CD14-positive monocyte (primary cell): ENCODE measurements at regions not wholly inside any gene's neighbourhood (a gene's known extent, or its start where the extent isn't known, plus 50 kb on each side); places are given as distances from the start of the nearest gene placed in this dataset.
A peak's percentile ranks its signal among the peaks of the same experiment; 100 is the strongest.

Experiments used
- DNase-seq, 3 donors: peaks; one replicate each; pipeline ENCODE4 v3.0.0-alpha.2; 2011 to 2022
- H2AFZ ChIP-seq: 2 replicates; pipeline ENCODE4 v1.6.0; 2012; ENCODE audit warnings: mild to moderate bottlenecking, low read depth, low read length, inconsistent platforms; ENCODE audit not compliant: insufficient read depth, poor library complexity, severe bottlenecking
- H3K27ac ChIP-seq, 2 donors: 1 replicate in 1 of 2; 2 replicates in 1 of 2; pipeline ENCODE4 v1.5.1; 2012 to 2013; ENCODE audit warnings: low read length in 2 of 2, control low read depth in 1 of 2, inconsistent platforms in 1 of 2, low read depth in 1 of 2, mild to moderate bottlenecking in 1 of 2
- H3K27me3 ChIP-seq, 2 donors: one replicate each; pipeline versions ENCODE4 v1.6.0 to v1.6.1; 2011 to 2013; ENCODE audit warnings: low read length in 2 of 2; ENCODE audit not compliant: control insufficient read depth in 2 of 2, insufficient read depth in 2 of 2
- H3K36me3 ChIP-seq, 2 donors: replicated peaks in 1 of 2; 1 replicate in 1 of 2; 2 replicates in 1 of 2; pipeline versions ENCODE4 v1.5.1 to v1.6.1; 2012 to 2013; ENCODE audit warnings: low read length in 2 of 2, control low read depth in 1 of 2, inconsistent platforms in 1 of 2, mild to moderate bottlenecking in 1 of 2; ENCODE audit not compliant: insufficient read depth in 2 of 2, control insufficient read depth in 1 of 2
- H3K4me1 ChIP-seq, 2 donors: 1 replicate in 1 of 2; 2 replicates in 1 of 2; pipeline versions ENCODE4 v1.5.1 to v1.6.1; 2012 to 2013; ENCODE audit warnings: low read length in 2 of 2, control low read depth in 1 of 2, inconsistent platforms in 1 of 2, mild to moderate bottlenecking in 1 of 2, moderate library complexity in 1 of 2; ENCODE audit not compliant: insufficient read depth in 2 of 2, control insufficient read depth in 1 of 2
- H3K4me2 ChIP-seq: replicated peaks from 2 replicates; pipeline ENCODE3; 2012; ENCODE audit warnings: low read length, moderate library complexity, mild to moderate bottlenecking; ENCODE audit not compliant: poor library complexity, severe bottlenecking; ENCODE audit errors: extremely low read depth
- H3K4me3 ChIP-seq, 3 experiments: fragments of 200-600 bp in 1 of 3; sonication (generic) in 1 of 3; replicated peaks in 1 of 3; 1 replicate in 2 of 3; 2 replicates in 1 of 3; pipeline ENCODE4 v1.5.1; 2011 to 2013; ENCODE audit warnings: low read length in 3 of 3, mild to moderate bottlenecking in 3 of 3, control low read depth in 2 of 3, low read depth in 2 of 3, inconsistent platforms in 1 of 3, moderate library complexity in 1 of 3
- H3K79me2 ChIP-seq: 2 replicates; pipeline ENCODE4 v1.6.0; 2012; ENCODE audit warnings: mild to moderate bottlenecking, control low read depth, inconsistent platforms, low read length, moderate library complexity; ENCODE audit not compliant: insufficient read depth
- H3K9ac ChIP-seq: 2 replicates; pipeline ENCODE4 v1.6.0; 2017; ENCODE audit warnings: low read length, mild to moderate bottlenecking; ENCODE audit not compliant: insufficient read depth, poor library complexity, severe bottlenecking
- H3K9me3 ChIP-seq, 2 donors: replicated peaks in 1 of 2; 1 replicate in 1 of 2; 2 replicates in 1 of 2; pipeline versions ENCODE4 v1.5.1 to v1.6.1; 2012 to 2013; ENCODE audit warnings: low read length in 2 of 2, control low read depth in 1 of 2; ENCODE audit not compliant: control insufficient read depth in 1 of 2, insufficient read depth in 1 of 2
- H4K20me1 ChIP-seq: 2 replicates; pipeline ENCODE4 v1.6.0; 2012; ENCODE audit warnings: mild to moderate bottlenecking, low read length, control low read depth, moderate library complexity; ENCODE audit not compliant: insufficient read depth
- H3K27ac Mint-ChIP-seq, 7 donors: one replicate each; pipeline ENCODE4 v1.8.0; 2020; ENCODE audit warnings: mild to moderate bottlenecking in 7 of 7, mixed read lengths in 7 of 7, moderate library complexity in 6 of 7, inconsistent platforms in 2 of 7
- H3K27me3 Mint-ChIP-seq, 3 donors: one replicate each; pipeline ENCODE4 v1.8.0; 2021 to 2022; ENCODE audit warnings: low read depth in 3 of 3, mild to moderate bottlenecking in 3 of 3, mixed read lengths in 3 of 3, moderate library complexity in 3 of 3, inconsistent platforms in 1 of 3
- H3K36me3 Mint-ChIP-seq, 2 donors: one replicate each; pipeline ENCODE4 v1.8.0; 2020; ENCODE audit warnings: mixed read lengths in 2 of 2, inconsistent platforms in 1 of 2, mild to moderate bottlenecking in 1 of 2
- H3K4me1 Mint-ChIP-seq: one replicate; pipeline ENCODE4 v1.8.0; 2020; ENCODE audit warnings: mild to moderate bottlenecking, mixed read lengths
- H3K4me3 Mint-ChIP-seq, 2 donors: one replicate each; pipeline ENCODE4 v1.8.0; 2020; ENCODE audit warnings: mild to moderate bottlenecking in 2 of 2, mixed read lengths in 2 of 2, moderate library complexity in 1 of 2
- H3K9me3 Mint-ChIP-seq, 7 donors: one replicate each; pipeline ENCODE4 v1.8.0; 2020 to 2022; ENCODE audit warnings: mixed read lengths in 7 of 7, mild to moderate bottlenecking in 6 of 7, moderate library complexity in 6 of 7, inconsistent platforms in 2 of 7
- WGBS: methylation state at CpG from one replicate; pipeline ENCODE4 v1.1.5; 2013; ENCODE audit warnings: missing lambda C conversion rate; ENCODE audit not compliant: insufficient coverage; 5-methylcytosine and 5-hydroxymethylcytosine counted together
- intact Hi-C, 2 donors: fragments of 100-400 bp; cut with micrococcal nuclease; formaldehyde crosslinking; loops; one replicate each; pipeline versions ENCODE4 v1.15.0 to v1.15.1; 2023
- TF ChIP-seq, protein P1 (sequence below): fragments of 200-600 bp; IDR thresholded peaks from one replicate; pipeline ENCODE4 v1.8.0; 2022; ENCODE audit warnings: antibody characterized with exemption, mild to moderate bottlenecking

DNA sequence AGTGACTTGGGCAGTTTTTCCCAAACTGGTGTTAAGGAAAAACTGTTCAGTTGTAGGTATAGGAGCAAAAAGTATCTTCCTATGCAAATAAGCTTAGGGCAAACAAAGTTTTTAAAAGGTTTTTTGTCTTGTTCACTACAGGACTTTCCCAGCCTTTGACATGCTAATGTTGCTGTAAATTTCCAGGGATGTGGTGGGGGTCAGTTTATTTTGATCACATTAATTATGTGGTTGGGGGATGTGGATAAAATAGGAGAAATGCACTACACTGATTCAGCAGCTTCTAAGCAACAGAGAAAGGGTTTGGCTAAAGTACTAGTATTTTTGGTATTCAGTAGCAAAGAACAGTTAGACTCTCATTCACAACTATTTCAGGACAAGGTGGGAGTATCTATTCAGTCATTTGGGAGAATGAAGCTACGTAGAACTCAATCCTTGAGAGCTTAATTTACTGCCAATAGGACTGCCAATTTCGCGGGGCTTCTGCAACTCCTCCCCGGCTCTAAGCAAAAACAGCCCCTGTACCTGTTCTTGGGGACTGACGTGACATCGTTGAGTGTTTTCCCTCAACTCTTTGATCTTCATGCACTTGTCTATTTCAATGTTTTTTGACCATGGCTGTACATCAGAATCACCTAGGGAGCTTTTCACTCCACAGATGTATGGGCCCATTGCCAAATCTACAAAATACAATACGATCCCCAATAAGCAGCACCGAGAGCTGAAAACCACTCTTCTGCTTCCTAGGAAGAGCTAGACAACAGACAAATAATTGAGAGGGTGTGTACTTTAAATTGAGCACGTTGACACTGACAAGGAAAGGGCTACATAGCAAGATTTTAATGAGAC, 94.8 kb upstream of the NHSL1 start:
- H3K9ac ChIP-seq, result peak overlapping the region; percentile 69
- H3K27ac ChIP-seq, result peak overlapping the region in 1 of 2 donors; percentile 99
- H3K4me2 ChIP-seq, result peak overlapping the region; percentile 73

DNA sequence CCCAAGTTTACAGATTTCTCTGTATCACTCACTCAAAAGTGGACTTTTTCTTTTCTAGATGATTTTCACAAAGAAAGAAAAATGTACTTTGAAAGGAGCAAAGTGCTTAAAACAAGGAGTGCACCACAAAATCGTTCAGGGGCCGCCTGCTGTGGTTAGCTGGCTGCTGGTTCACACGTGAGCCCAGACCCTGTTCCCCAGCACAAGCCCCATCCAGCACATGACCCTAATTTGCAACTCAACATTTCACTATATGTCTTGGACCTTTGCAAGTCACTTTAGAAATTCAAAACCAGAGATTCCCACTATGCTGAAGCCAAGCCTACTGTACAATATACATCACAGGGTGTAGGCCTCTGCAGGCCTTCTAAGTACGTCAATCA, 95.5 kb upstream of the NHSL1 start:
- H3K4me3 Mint-ChIP-seq, result no peak overlapping the region
- peaks cover 3 to 7% of the 10 kb centered on the region in 2 donors for H3K36me3 Mint-ChIP-seq
- TF ChIP-seq, protein P1, sequence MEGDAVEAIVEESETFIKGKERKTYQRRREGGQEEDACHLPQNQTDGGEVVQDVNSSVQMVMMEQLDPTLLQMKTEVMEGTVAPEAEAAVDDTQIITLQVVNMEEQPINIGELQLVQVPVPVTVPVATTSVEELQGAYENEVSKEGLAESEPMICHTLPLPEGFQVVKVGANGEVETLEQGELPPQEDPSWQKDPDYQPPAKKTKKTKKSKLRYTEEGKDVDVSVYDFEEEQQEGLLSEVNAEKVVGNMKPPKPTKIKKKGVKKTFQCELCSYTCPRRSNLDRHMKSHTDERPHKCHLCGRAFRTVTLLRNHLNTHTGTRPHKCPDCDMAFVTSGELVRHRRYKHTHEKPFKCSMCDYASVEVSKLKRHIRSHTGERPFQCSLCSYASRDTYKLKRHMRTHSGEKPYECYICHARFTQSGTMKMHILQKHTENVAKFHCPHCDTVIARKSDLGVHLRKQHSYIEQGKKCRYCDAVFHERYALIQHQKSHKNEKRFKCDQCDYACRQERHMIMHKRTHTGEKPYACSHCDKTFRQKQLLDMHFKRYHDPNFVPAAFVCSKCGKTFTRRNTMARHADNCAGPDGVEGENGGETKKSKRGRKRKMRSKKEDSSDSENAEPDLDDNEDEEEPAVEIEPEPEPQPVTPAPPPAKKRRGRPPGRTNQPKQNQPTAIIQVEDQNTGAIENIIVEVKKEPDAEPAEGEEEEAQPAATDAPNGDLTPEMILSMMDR, result no peak
- no peak for DNase-seq
- peaks cover 25% of the 10 kb centered on the region for H3K4me1 Mint-ChIP-seq
- Histone ChIP-seq H3K79me2 (no peaks in the 10 kb centered on the region), H3K9ac (no peak overlapping the region), H3K4me1 (peaks cover 18 to 20% of the 10 kb centered on the region in 2 donors), H2AFZ (no peak overlapping the region), H3K27ac (no peak overlapping the region), H4K20me1 (no peaks in the 10 kb centered on the region), H3K36me3 (no peaks in the 10 kb centered on the region), H3K4me2 (no peak overlapping the region), H3K27me3 (peaks cover 0 to 10% of the 10 kb centered on the region in 2 donors), H3K4me3 (no peak overlapping the region), H3K9me3 (no peaks in the 10 kb centered on the region)
- intact Hi-C loops, result loop anchor here (5.0 to 10.0 kb wide), 4 partner anchors 98 to 827 kb away; no protein-coding TSS in a partner anchor
- peak overlapping the region in 2 of 7 donors; percentile 7 to 98 for H3K27ac Mint-ChIP-seq
- H3K27me3 Mint-ChIP-seq, result peaks cover 8 to 21% (median 19%) of the 10 kb centered on the region in 3 donors
- peaks cover 0 to 3% (median 0%) of the 10 kb centered on the region in 7 donors for H3K9me3 Mint-ChIP-seq
- 44% methylated on average over 3 of the region's 4 CpGs for WGBS

More for the DNA sequence above, 94.8 kb upstream of the NHSL1 start:
- peaks cover 25% of the 10 kb centered on the region for H3K4me1 Mint-ChIP-seq
- peak overlapping the region in 1 of 2 donors; percentile 95 for H3K4me3 Mint-ChIP-seq
- Histone ChIP-seq H2AFZ (no peak overlapping the region), H3K36me3 (no peaks in the 10 kb centered on the region), H3K4me3 (no peak overlapping the region), H3K4me1 (peaks cover 18 to 20% of the 10 kb centered on the region in 2 donors), H3K27me3 (peaks cover 0 to 12% of the 10 kb centered on the region in 2 donors), H3K79me2 (no peaks in the 10 kb centered on the region), H3K9me3 (no peaks in the 10 kb centered on the region), H4K20me1 (no peaks in the 10 kb centered on the region)
- intact Hi-C loops, result loop anchor here (5.0 to 10.0 kb wide), 4 partner anchors 98 to 827 kb away; no protein-coding TSS in a partner anchor
- peaks cover 10 to 21% (median 19%) of the 10 kb centered on the region in 3 donors for H3K27me3 Mint-ChIP-seq
- 96% methylated on average over 6 of the region's 9 CpGs for WGBS
- H3K27ac Mint-ChIP-seq, result peak overlapping the region; percentile 96 to 99 (median 97)
- DNase-seq, result no peak
- H3K36me3 Mint-ChIP-seq, result peaks cover 3 to 7% of the 10 kb centered on the region in 2 donors
- peaks cover 0 to 3% (median 0%) of the 10 kb centered on the region in 7 donors for H3K9me3 Mint-ChIP-seq
- TF ChIP-seq, protein P1, result no peak
